ENCODE measurements at regions not wholly inside any gene's neighbourhood (a gene's known extent, or its start where the extent isn't known, plus 50 kb on each side); places are given as distances from the start of the nearest gene placed in this dataset.

- no peak for TF ChIP-seq POLR2A (IDR thresholded peaks at IDR 0.05)
- no peak for TF ChIP-seq CTCF (IDR thresholded peaks at IDR 0.05)
These were observed 356.3 kb downstream of the SATB2 start for GRCh38 chr2:199101487-199101886.

Data from sigmoid colon (tissue), 3 donors.